ENCODE measurements at regions not wholly inside any gene's neighbourhood (a gene's known extent, or its start where the extent isn't known, plus 50 kb on each side); places are given as distances from the start of the nearest gene placed in this dataset.

GRCh38 chr11:57087991-57088390 is 93.8 kb upstream of the LRRC55 start:
- no peak overlapping the region for H3K4me3 ChIP-seq (ENCODE audit: low read depth, low read length)
- no peak for TF ChIP-seq CTCF (conservative IDR thresholded peaks at IDR 0.05; ENCODE audit: low read depth, low read length)
- DNase-seq (ENCODE audit: low read depth): no peak

DNA sequence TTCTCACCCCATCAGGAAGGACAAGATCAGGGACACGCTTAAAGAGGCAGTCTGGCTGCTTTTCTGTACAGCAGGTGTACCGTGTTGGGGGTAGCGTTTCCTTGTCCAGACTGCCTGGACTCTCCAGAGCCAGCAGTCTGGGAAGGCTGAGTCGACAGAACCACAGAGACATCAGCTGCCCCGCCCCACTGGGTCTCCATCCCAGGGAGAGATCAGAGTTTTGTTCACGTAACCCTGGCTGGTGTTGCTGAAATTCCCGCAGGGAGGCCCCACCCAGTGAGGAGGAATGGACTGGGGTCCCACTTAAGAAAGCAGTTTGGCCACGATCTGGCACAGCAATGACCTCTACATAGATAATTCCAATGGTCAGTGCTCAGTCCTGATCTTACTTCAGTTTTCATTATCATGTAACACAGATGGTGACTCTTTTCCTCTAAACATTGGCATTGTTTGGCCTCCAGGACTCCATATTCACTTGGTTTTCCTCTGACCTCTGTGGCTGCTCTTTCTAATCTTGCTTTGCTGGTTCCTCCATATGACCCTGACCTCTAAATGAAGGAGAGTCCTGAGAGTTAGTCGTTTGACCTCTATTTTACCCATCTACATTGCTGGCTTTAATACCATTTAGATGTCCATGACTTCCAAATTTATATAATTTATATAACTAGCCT is 89.6 kb upstream of the LRRC55 start:
- no peak overlapping the region for H3K4me3 ChIP-seq (ENCODE audit: low read depth, low read length)
- DNase-seq (ENCODE audit: low read depth): no peak
- no peak for TF ChIP-seq CTCF (conservative IDR thresholded peaks at IDR 0.05; ENCODE audit: low read depth, low read length)

DNA sequence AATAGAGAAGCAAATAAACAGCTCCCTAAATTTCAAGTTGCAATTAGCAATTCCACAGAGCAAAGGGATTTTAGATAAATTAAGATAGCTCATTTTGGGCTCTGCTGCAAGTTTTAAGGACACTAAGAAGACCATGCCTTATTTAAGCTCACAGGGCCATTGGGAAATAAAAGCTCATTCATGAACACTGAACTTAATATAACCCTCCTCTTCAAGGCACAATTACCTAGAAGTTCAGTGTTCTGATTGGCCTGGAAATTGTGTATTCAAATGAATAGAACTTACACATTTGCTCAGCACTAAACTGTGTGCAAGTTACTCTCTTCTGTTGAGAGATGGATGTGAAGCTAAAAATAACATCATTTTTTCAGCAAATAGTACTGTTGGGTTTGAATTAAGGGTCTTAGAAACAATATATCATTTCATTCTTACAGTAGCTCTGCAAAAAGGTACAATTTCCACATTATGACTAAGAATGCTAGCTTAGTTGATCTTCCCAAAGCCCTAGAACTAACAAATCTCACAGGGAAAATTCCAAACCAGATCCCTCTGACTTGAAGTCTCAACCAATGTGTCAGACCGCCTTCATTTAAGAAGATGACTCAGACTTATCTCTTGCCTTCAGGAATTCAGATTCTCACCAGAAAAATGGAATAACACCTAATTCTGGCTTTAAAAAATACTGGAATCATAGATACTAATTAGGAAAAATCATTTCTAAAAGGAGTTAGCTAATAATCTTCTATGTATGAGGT is 87.4 kb upstream of the LRRC55 start:
- DNase-seq (ENCODE audit: low read depth): no peak

GRCh38 chr11:57095417-57095816 is 86.3 kb upstream of the LRRC55 start:
- TF ChIP-seq CTCF (conservative IDR thresholded peaks at IDR 0.05; ENCODE audit: low read depth, low read length): no peak
- no peak overlapping the region for H3K4me3 ChIP-seq (ENCODE audit: low read depth, low read length)
- no peak for DNase-seq (ENCODE audit: low read depth)

More for the DNA sequence above, 87.4 kb upstream of the LRRC55 start:
- no peak overlapping the region for H3K4me3 ChIP-seq (ENCODE audit: low read depth, low read length)
- no peak for TF ChIP-seq CTCF (conservative IDR thresholded peaks at IDR 0.05; ENCODE audit: low read depth, low read length)

- TF ChIP-seq CTCF (conservative IDR thresholded peaks at IDR 0.05; ENCODE audit: low read depth, low read length): no peak
- DNase-seq (ENCODE audit: low read depth): no peak
Measured at GRCh38 chr11:57095896-57096295, 85.9 kb upstream of the LRRC55 start.

DNA sequence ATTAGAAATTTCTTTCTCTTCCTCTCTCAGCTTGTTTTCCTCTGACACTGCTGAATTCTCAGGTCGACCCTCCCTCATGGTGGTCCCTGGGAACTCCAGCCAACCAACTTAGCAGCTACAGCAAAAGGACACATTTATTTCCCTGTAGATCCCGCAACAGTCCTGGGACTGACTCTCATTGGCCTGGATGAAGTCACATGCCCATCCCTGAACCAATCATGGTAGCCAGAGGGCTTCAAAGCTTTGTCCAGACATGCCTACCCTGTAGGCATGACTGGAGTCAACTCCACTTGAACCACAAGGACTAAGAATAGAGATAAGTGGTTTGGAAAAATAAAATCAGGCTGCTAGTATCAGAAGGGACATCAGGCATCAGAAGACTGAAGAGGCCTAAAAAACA is 84.6 kb upstream of the LRRC55 start:
- DNase-seq (ENCODE audit: low read depth): no peak
- no peak for TF ChIP-seq CTCF (conservative IDR thresholded peaks at IDR 0.05; ENCODE audit: low read depth, low read length)
- no peak overlapping the region for H3K4me3 ChIP-seq (ENCODE audit: low read depth, low read length)

More at GRCh38 chr11:57095896-57096295, 85.9 kb upstream of the LRRC55 start:
- no peak overlapping the region for H3K4me3 ChIP-seq (ENCODE audit: low read depth, low read length)
